NCI-H82 treated with DMSO at 0.1 percent for 48 hours (cell line): ENCODE measurements at regions not wholly inside any gene's neighbourhood (a gene's known extent, or its start where the extent isn't known, plus 50 kb on each side); places are given as distances from the start of the nearest gene placed in this dataset.

ENCODE experiments used
- DNase-seq: peaks from one replicate; lab custom pipeline; 2025; ENCODE audit not compliant: unreplicated experiment; lab: John Stamatoyannopoulos, UW

- no peak for DNase-seq
Observed at GRCh38 chr12:76259106-76259505, 89.1 kb downstream of the BBS10 start.

GRCh38 chr12:76256904-76257303 is 91.3 kb downstream of the BBS10 start:
- no peak for DNase-seq

GRCh38 chr12:76256321-76256720 is 91.9 kb downstream of the BBS10 start:
- no peak for DNase-seq

- DNase-seq: no peak
Observed at GRCh38 chr12:76255692-76256091, 92.5 kb downstream of the BBS10 start.

GRCh38 chr12:76255281-76255680 is 92.9 kb downstream of the BBS10 start:
- DNase-seq: no peak

- no peak for DNase-seq
Observed at GRCh38 chr12:76252031-76252430, 96.2 kb downstream of the BBS10 start.

- no peak for DNase-seq
Observed at GRCh38 chr12:76250256-76250655, 98.0 kb downstream of the BBS10 start.

GRCh38 chr12:76249501-76249900 is 98.7 kb downstream of the BBS10 start:
- DNase-seq: no peak

- DNase-seq: no peak
Observed at GRCh38 chr12:76247992-76248391, 100.2 kb downstream of the BBS10 start.

- DNase-seq: no peak
Observed at GRCh38 chr12:76247026-76247646, 101.1 kb downstream of the BBS10 start.

GRCh38 chr12:76246611-76247010 is 101.6 kb downstream of the BBS10 start:
- DNase-seq: no peak

- no peak for DNase-seq
Observed at GRCh38 chr12:76244300-76244699, 103.9 kb downstream of the BBS10 start.

GRCh38 chr12:76242813-76243550 is 105.2 kb downstream of the BBS10 start:
- peak; percentile 55 for DNase-seq

GRCh38 chr12:76241371-76241770 is 106.8 kb downstream of the BBS10 start:
- DNase-seq: no peak

- DNase-seq: no peak
Observed at GRCh38 chr12:76240281-76240680, 107.9 kb downstream of the BBS10 start.

- no peak for DNase-seq
Observed at GRCh38 chr12:76238688-76239087, 109.5 kb downstream of the BBS10 start.

GRCh38 chr12:76237086-76237701 is 111.0 kb downstream of the BBS10 start:
- no peak for DNase-seq

- no peak for DNase-seq
Observed at GRCh38 chr12:76236640-76237039, 111.6 kb downstream of the BBS10 start.

- DNase-seq: no peak
Observed at GRCh38 chr12:76234741-76235140, 113.5 kb downstream of the BBS10 start.

GRCh38 chr12:76232013-76232412 is 116.2 kb downstream of the BBS10 start:
- DNase-seq: no peak

- no peak for DNase-seq
Observed at GRCh38 chr12:76226956-76227355, 121.3 kb downstream of the BBS10 start.

- no peak for DNase-seq
Observed at GRCh38 chr12:76226397-76226796, 121.8 kb downstream of the BBS10 start.
